ENCODE measurements at regions not wholly inside any gene's neighbourhood (a gene's known extent, or its start where the extent isn't known, plus 50 kb on each side); places are given as distances from the start of the nearest gene placed in this dataset.

DNA sequence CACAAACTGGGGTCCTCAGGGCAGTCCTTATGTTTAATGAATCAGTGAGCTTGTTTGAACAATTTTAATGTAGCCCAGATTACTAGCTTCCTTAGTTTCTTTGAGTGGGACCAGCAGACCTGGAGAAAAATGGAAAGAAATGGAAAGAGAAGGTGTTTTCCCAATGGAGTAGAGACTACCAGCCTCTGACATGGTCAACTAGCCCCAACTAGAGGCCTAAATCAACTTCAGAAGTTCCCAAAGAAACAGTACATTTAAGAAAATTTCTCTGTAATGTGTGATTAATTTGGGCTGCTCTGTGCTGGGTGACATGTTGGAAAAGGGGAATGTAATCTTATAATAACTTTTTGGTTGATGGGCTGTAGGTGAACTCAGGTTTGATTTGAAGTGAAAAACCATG, 310.9 kb downstream of the MFSD1 start:
- no peak overlapping the region for H3K27ac ChIP-seq
- TF ChIP-seq, protein P1, sequence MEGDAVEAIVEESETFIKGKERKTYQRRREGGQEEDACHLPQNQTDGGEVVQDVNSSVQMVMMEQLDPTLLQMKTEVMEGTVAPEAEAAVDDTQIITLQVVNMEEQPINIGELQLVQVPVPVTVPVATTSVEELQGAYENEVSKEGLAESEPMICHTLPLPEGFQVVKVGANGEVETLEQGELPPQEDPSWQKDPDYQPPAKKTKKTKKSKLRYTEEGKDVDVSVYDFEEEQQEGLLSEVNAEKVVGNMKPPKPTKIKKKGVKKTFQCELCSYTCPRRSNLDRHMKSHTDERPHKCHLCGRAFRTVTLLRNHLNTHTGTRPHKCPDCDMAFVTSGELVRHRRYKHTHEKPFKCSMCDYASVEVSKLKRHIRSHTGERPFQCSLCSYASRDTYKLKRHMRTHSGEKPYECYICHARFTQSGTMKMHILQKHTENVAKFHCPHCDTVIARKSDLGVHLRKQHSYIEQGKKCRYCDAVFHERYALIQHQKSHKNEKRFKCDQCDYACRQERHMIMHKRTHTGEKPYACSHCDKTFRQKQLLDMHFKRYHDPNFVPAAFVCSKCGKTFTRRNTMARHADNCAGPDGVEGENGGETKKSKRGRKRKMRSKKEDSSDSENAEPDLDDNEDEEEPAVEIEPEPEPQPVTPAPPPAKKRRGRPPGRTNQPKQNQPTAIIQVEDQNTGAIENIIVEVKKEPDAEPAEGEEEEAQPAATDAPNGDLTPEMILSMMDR (IDR thresholded peaks at IDR 0.05) = no peak
- no peak for DNase-seq (ENCODE audit: low spot score)
- no peak overlapping the region for H3K4me3 ChIP-seq

DNA sequence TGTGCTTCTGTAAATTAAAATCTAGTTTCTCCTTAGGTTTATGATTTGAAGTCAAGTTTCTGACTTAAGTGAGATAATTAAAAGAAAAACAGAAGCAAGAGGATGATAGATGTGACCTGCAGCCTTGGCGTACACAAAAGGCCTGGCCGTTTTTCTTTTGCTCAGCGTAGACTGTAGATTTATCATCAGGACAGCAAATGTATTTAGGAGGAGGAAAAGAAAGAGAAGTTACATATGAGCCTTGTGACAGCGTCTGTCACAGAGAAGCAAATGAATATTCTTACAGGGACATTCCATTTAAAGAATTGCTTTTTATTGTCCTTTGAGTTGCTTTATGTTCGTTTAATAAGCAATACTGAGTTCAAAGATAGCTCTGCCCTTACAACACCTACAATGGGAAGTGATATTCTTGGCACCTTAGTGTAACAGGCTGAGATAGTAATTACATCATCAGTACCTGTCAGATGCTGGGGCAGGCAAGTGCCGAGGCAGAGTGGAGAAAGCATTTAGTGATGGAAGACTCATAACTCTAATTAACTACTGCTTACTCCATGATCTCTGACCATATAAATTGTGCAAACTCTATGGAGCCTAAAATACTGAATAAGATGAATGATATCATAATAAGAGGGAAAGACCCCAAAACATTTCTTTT, 311.5 kb downstream of the MFSD1 start:
- Histone ChIP-seq H3K4me3 (no peak overlapping the region), H3K27ac (no peak overlapping the region)
- TF ChIP-seq, protein P1 (IDR thresholded peaks at IDR 0.05) = no peak
- no peak for DNase-seq (ENCODE audit: low spot score)

GRCh38 chr3:159114582-159114981, 312.7 kb downstream of the MFSD1 start:
- DNase-seq (ENCODE audit: low spot score) = no peak
- Histone ChIP-seq H3K4me3 (no peak overlapping the region), H3K27ac (no peak overlapping the region)
- TF ChIP-seq, protein P1 (IDR thresholded peaks at IDR 0.05) = no peak

GRCh38 chr3:159123877-159124276, 322.0 kb downstream of the MFSD1 start:
- H3K27ac ChIP-seq = no peak overlapping the region
- TF ChIP-seq, protein P1 (IDR thresholded peaks at IDR 0.05) = no peak
- H3K4me3 ChIP-seq = no peak overlapping the region
- DNase-seq (ENCODE audit: low spot score) = no peak

DNA sequence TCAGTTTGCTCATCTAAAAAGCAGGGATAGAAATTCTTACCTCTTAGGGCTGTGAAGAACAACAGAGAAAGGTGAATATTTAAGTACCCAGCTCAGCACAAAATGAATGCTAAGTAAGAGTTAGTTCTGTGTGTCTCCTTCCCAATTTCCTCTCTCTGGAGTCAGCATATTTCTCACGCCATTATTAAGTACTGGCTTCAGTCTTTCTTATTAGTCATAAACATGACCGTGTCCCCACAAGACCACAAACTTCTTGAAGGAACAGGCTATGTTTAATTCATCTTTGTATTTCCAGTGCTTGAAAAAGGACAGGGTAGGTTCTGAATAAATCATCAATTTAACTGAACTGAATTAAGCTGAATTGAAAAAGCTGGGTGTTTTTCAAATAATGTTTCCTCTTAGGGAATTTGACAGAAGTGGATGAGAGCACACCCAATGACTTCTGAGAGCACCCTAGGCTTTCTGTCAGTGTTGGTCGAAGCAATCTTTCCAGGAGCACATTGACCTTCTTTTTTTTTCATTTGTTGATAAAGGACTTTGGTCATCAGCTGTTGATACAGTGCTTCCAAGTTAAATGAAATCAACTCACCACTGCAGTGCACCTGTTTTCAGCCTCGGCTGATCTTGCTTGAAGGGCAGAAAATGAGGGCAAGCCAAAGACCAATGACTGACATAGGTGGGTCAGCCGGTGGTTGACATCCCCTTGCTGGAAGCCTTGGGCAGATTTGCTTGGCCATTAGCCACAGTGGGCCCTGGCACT, 324.6 kb downstream of the MFSD1 start:
- TF ChIP-seq, protein P1 (IDR thresholded peaks at IDR 0.05) = no peak
- Histone ChIP-seq H3K27ac (peak overlapping the region in 1 of 2 donors; percentile 1), H3K4me3 (no peak overlapping the region)
- no peak for DNase-seq (ENCODE audit: low spot score)

DNA sequence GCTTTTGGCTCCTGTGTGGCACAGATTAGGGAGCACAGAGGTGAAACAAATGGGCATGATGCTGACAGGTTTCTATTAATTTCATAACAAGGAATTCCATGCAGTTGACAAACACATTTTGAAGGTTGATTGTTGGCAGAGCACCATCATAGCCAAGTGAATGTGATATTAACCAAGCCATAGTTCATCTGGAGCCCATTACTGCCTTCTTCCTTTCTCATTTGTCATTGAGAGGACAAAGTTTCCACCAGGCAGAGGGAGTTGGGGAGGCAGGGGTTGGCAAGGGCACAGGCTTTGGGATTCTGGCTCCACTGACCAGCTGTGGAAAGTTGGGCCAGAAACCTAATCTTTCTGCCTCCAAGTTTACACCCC, 325.2 kb downstream of the MFSD1 start:
- no peak for DNase-seq (ENCODE audit: low spot score)
- H3K4me3 ChIP-seq = no peak overlapping the region
- H3K27ac ChIP-seq = peak overlapping the region in 1 of 2 donors; percentile 1
- TF ChIP-seq, protein P1 (IDR thresholded peaks at IDR 0.05) = no peak

- TF ChIP-seq, protein P1 (IDR thresholded peaks at IDR 0.05) = no peak
- Histone ChIP-seq H3K27ac (no peak overlapping the region), H3K4me3 (no peak overlapping the region)
- DNase-seq (ENCODE audit: low spot score) = no peak
Measured at GRCh38 chr3:159128628-159129027, 326.8 kb downstream of the MFSD1 start.

All from coronary artery (tissue), 2 donors.